Left lung (tissue), 4 donors: ENCODE measurements at regions not wholly inside any gene's neighbourhood (a gene's known extent, or its start where the extent isn't known, plus 50 kb on each side); places are given as distances from the start of the nearest gene placed in this dataset.

Source experiments
- ATAC-seq: fragments of 200-7000 bp; cut with Tn5 transposase; one replicate; pipeline ENCODE4 v1.9.1; 2020; ENCODE audit warnings: moderate library complexity
- DNase-seq, 4 donors: peaks; one replicate each; pipeline ENCODE4 v3.0.0-alpha.2; 2013 to 2020
- H3K27ac ChIP-seq, 2 donors: fragments of 200-600 bp; sonication (generic) in 1 of 2; one replicate each; pipeline versions ENCODE4 v1.5.0 to v1.8.0; 2020 to 2021
- H3K27me3 ChIP-seq, 2 donors: fragments of 200-600 bp; sonication (generic) in 1 of 2; one replicate each; pipeline versions ENCODE4 v1.5.0 to v1.8.0; 2020 to 2021
- H3K36me3 ChIP-seq, 2 donors: fragments of 200-600 bp; sonication (generic) in 1 of 2; one replicate each; pipeline versions ENCODE4 v1.5.0 to v1.8.0; 2020 to 2021
- H3K4me1 ChIP-seq, 2 donors: fragments of 200-600 bp; one replicate each; pipeline ENCODE4 v1.8.0; 2021
- H3K4me3 ChIP-seq, 2 donors: fragments of 200-600 bp; sonication (generic) in 1 of 2; one replicate each; pipeline versions ENCODE4 v1.5.0 to v1.8.0; 2020 to 2021; ENCODE audit warnings: mild to moderate bottlenecking in 1 of 2
- H3K9me3 ChIP-seq, 2 donors: fragments of 200-600 bp; sonication (generic) in 1 of 2; one replicate each; pipeline versions ENCODE4 v1.5.0 to v1.8.0; 2020 to 2021
- CTCF ChIP-seq, 2 donors: fragments of 200-600 bp; sonication (generic) in 1 of 2; IDR thresholded peaks; one replicate each; pipeline versions ENCODE4 v1.5.0 to v1.8.0; 2021; ENCODE audit warnings: antibody characterized with exemption in 2 of 2
- intact Hi-C, 2 donors: fragments of 100-400 bp; cut with DNase I; formaldehyde crosslinking; loops; one replicate each; pipeline versions ENCODE4 v1.11.2 to v1.14.2; 2022
- donor health status: DM: no; HTN: yes; CAD: no.
- donor health status: DM: no; HTN: no; CAD: no.

DNA sequence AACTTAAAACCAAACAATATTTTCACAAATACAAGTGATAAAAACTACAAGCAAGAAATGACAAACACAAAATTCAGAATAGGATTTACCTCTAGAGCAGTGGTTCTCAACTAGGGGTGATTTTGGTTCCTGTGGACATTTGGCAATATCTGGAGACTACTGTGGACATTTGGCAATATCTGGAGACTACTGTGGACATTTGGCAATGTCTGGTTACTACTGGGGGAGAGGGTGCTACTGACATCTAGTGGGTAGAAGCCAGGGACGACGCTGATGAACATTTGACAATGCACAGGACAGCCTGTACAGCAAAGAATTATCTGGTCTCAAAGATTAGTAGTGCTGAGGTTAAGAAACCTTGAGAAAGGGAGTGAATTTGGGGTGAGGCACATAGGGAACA, 169.8 kb downstream of the CLCN4 start:
- intact Hi-C loops: no loop called here
- Histone ChIP-seq H3K27ac (no peak overlapping the region), H3K4me3 (no peak overlapping the region), H3K4me1 (no peaks in the 10 kb centered on the region), H3K36me3 (no peaks in the 10 kb centered on the region), H3K27me3 (no peaks in the 10 kb centered on the region), H3K9me3 (no peaks in the 10 kb centered on the region)
- TF ChIP-seq CTCF (IDR thresholded peaks at IDR 0.05): no peak
- ATAC-seq (no peak), DNase-seq (no peak)

DNA sequence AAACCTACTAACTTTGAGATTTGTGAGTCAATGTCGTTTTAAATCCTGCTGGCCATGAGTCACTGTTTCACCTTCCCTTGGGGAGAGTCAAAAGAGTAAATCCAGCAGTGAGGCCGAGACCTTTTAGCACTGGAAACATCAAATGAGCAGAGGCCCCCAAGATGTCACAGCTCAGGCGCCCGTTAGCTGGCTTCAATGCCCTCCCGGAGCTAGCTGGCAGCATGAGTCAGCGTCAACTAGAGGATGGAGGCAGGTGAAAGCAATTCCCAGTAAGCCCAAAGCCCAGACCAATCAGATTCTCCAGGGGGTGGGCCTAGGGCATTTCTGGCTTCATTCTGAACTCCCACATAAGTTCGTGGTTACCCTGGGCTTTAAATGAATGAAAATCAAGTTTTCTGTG, 170.9 kb downstream of the CLCN4 start:
- no peak overlapping the region for H3K4me3 ChIP-seq
- H3K27ac ChIP-seq: no peak overlapping the region
- intact Hi-C loops: no loop called here
- H3K4me1 ChIP-seq: no peaks in the 10 kb centered on the region
- H3K36me3 ChIP-seq: no peaks in the 10 kb centered on the region
- DNase-seq (no peak), ATAC-seq (no peak)
- no peaks in the 10 kb centered on the region for H3K27me3 ChIP-seq
- H3K9me3 ChIP-seq: no peaks in the 10 kb centered on the region
- TF ChIP-seq CTCF (IDR thresholded peaks at IDR 0.05): no peak

GRCh38 chrX:10329984-10330383, 173.2 kb downstream of the CLCN4 start:
- no peak overlapping the region for H3K27ac ChIP-seq
- H3K4me1 ChIP-seq: no peaks in the 10 kb centered on the region
- H3K36me3 ChIP-seq: no peaks in the 10 kb centered on the region
- intact Hi-C loops: no loop called here
- no peaks in the 10 kb centered on the region for H3K27me3 ChIP-seq
- H3K9me3 ChIP-seq: no peaks in the 10 kb centered on the region
- DNase-seq (no peak), ATAC-seq (no peak)
- no peak for TF ChIP-seq CTCF (IDR thresholded peaks at IDR 0.05)
- no peak overlapping the region for H3K4me3 ChIP-seq

DNA sequence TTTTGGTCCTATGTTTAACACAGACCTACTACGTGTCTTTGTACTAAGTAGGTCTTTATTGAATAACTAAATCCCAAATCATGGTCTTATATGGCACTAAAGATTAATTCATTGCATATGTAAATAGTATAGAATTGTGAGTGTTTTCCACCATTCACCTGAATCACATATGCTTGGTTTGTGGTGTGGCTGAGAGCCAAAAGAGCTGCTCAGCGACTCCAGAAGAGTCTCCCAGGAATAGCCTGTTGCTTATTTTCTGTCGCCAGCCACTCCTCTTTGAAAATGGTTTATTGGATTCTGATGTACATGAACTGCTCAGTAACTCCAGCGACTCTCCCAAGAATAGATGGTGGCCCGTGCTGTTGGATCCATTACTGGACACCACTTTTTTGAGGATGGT, 184.5 kb downstream of the CLCN4 start:
- no peak for TF ChIP-seq CTCF (IDR thresholded peaks at IDR 0.05)
- Histone ChIP-seq H3K36me3 (no peaks in the 10 kb centered on the region), H3K4me1 (no peaks in the 10 kb centered on the region), H3K27me3 (no peaks in the 10 kb centered on the region), H3K9me3 (no peaks in the 10 kb centered on the region), H3K4me3 (no peak overlapping the region), H3K27ac (no peak overlapping the region)
- ATAC-seq: no peak
- no peak for DNase-seq
- intact Hi-C loops: no loop called here

GRCh38 chrX:10350221-10350620, 193.4 kb downstream of the CLCN4 start:
- no peaks in the 10 kb centered on the region for H3K27me3 ChIP-seq

More at GRCh38 chrX:10350221-10350620, 193.4 kb downstream of the CLCN4 start:
- H3K4me1 ChIP-seq: no peaks in the 10 kb centered on the region
- no peaks in the 10 kb centered on the region for H3K36me3 ChIP-seq
- H3K27ac ChIP-seq: no peak overlapping the region
- DNase-seq: no peak
- intact Hi-C loops: no loop called here
- TF ChIP-seq CTCF (IDR thresholded peaks at IDR 0.05): no peak
- H3K9me3 ChIP-seq: no peaks in the 10 kb centered on the region
- no peak for ATAC-seq
- no peak overlapping the region for H3K4me3 ChIP-seq
